ENCODE measurements at regions not wholly inside any gene's neighbourhood (a gene's known extent, or its start where the extent isn't known, plus 50 kb on each side); places are given as distances from the start of the nearest gene placed in this dataset.
A peak's percentile ranks its signal among the peaks of the same experiment; 100 is the strongest.

- DNase-seq (no peak), ATAC-seq (ENCODE audit: low FRiP score in 2 of 2) (peak in 1 of 2 donors; percentile 66)
- TF ChIP-seq POLR2A (IDR thresholded peaks at IDR 0.05) = no peak
- no peak for TF ChIP-seq EP300 (IDR thresholded peaks at IDR 0.05)
- TF ChIP-seq, protein P1, sequence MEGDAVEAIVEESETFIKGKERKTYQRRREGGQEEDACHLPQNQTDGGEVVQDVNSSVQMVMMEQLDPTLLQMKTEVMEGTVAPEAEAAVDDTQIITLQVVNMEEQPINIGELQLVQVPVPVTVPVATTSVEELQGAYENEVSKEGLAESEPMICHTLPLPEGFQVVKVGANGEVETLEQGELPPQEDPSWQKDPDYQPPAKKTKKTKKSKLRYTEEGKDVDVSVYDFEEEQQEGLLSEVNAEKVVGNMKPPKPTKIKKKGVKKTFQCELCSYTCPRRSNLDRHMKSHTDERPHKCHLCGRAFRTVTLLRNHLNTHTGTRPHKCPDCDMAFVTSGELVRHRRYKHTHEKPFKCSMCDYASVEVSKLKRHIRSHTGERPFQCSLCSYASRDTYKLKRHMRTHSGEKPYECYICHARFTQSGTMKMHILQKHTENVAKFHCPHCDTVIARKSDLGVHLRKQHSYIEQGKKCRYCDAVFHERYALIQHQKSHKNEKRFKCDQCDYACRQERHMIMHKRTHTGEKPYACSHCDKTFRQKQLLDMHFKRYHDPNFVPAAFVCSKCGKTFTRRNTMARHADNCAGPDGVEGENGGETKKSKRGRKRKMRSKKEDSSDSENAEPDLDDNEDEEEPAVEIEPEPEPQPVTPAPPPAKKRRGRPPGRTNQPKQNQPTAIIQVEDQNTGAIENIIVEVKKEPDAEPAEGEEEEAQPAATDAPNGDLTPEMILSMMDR (IDR thresholded peaks at IDR 0.05) = no peak
- no peak for TF ChIP-seq POLR2AphosphoS5 (IDR thresholded peaks at IDR 0.05)
- Histone ChIP-seq H3K9me3 (no peaks in the 10 kb centered on the region), H3K27me3 (no peaks in the 10 kb centered on the region), H3K36me3 (no peaks in the 10 kb centered on the region), H3K4me1 (no peaks in the 10 kb centered on the region), H3K4me3 (no peak overlapping the region), H3K27ac (no peak overlapping the region)
- 38 to 41% methylated on average over 6 of the region's 6 CpGs for WGBS, 2 donors
Measured at GRCh38 chr3:5787861-5788488, 600.5 kb downstream of the EDEM1 start.

- WGBS, 2 donors = 69 to 71% methylated on average over 5 of the region's 5 CpGs
- H3K36me3 ChIP-seq = no peaks in the 10 kb centered on the region
- TF ChIP-seq POLR2A (IDR thresholded peaks at IDR 0.05) (no peak), EP300 (IDR thresholded peaks at IDR 0.05) (no peak), POLR2AphosphoS5 (IDR thresholded peaks at IDR 0.05) (no peak)
- TF ChIP-seq, protein P1 (IDR thresholded peaks at IDR 0.05) = no peak
- no peak for ATAC-seq (ENCODE audit: low FRiP score in 2 of 2)
- no peak for DNase-seq
- no peak overlapping the region for H3K27ac ChIP-seq
- no peaks in the 10 kb centered on the region for H3K27me3 ChIP-seq
- H3K4me3 ChIP-seq = no peak overlapping the region
- no peaks in the 10 kb centered on the region for H3K4me1 ChIP-seq
- no peaks in the 10 kb centered on the region for H3K9me3 ChIP-seq
Measured at GRCh38 chr3:5788496-5788895, 601.0 kb downstream of the EDEM1 start.

- DNase-seq (no peak), ATAC-seq (ENCODE audit: low FRiP score in 2 of 2) (no peak)
- 54 to 71% methylated on average over 1 of the region's 1 CpG for WGBS, 2 donors
- no peaks in the 10 kb centered on the region for H3K36me3 ChIP-seq
- no peak overlapping the region for H3K4me3 ChIP-seq
- no peak overlapping the region for H3K27ac ChIP-seq
- no peak for TF ChIP-seq POLR2A (IDR thresholded peaks at IDR 0.05)
- TF ChIP-seq POLR2AphosphoS5 (IDR thresholded peaks at IDR 0.05) = no peak
- TF ChIP-seq, protein P1 (IDR thresholded peaks at IDR 0.05) = no peak
- TF ChIP-seq EP300 (IDR thresholded peaks at IDR 0.05) = no peak
- H3K27me3 ChIP-seq = no peaks in the 10 kb centered on the region
- H3K4me1 ChIP-seq = no peaks in the 10 kb centered on the region
- no peaks in the 10 kb centered on the region for H3K9me3 ChIP-seq
Measured at GRCh38 chr3:5791558-5791957, 604.1 kb downstream of the EDEM1 start.

DNA sequence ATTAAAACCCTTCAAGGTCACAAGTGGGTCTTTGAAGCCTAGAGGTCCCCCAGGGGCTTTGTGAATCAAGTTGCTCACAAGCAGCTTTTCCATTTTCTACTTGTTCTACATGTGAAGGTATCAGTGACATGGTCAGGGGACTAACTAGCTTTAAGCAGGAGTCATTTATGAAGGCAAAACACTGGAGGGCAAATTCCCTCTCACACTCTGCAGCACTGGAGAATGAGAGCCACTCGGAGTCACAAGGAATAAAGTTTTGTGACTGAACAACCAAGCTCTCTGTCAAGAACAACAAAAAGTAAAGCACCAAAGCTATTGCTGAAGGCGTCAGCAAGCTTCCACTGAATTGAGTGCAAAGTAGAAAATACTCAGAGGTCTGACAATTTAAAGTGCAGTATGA, 609.0 kb downstream of the EDEM1 start:
- H3K27ac ChIP-seq = no peak overlapping the region
- 53 to 73% methylated on average over 2 of the region's 2 CpGs for WGBS, 2 donors

More for the DNA sequence above, 609.0 kb downstream of the EDEM1 start:
- Histone ChIP-seq H3K4me1 (no peaks in the 10 kb centered on the region), H3K36me3 (no peaks in the 10 kb centered on the region), H3K4me3 (no peak overlapping the region), H3K27me3 (no peaks in the 10 kb centered on the region), H3K9me3 (no peaks in the 10 kb centered on the region)
- TF ChIP-seq POLR2AphosphoS5 (IDR thresholded peaks at IDR 0.05) (no peak), EP300 (IDR thresholded peaks at IDR 0.05) (no peak), POLR2A (IDR thresholded peaks at IDR 0.05) (no peak)
- TF ChIP-seq, protein P1 (IDR thresholded peaks at IDR 0.05) = no peak
- no peak for DNase-seq
- no peak for ATAC-seq (ENCODE audit: low FRiP score in 2 of 2)
